Panc1 (cell line): ENCODE measurements at regions not wholly inside any gene's neighbourhood (a gene's known extent, or its start where the extent isn't known, plus 50 kb on each side); places are given as distances from the start of the nearest gene placed in this dataset.

Experiments used
- ATAC-seq: fragments of 200-7000 bp; cut with Tn5 transposase; 2 replicates; pipeline ENCODE4 v1.9.1; 2020; ENCODE audit warnings: mild to moderate bottlenecking, moderate library complexity
- BruUV-seq: library from RNA; stranded (reverse); fragments of 400-500 nt; replicated peaks from 2 replicates; lab custom pipeline; 2021; lab: Mats Ljungman, UMichigan
- CTCF ChIA-PET: fragments of 300-600 bp; sonication (Branson Sonifier 250); formaldehyde crosslinking; loops from one replicate; lab custom pipeline; 2022; ENCODE audit warnings: antibody characterized with exemption; lab: Charles Lee
- POLR2A ChIA-PET: fragments of 300-600 bp; sonication (Branson Sonifier 250); formaldehyde crosslinking; loops from one replicate; lab custom pipeline; 2022; ENCODE audit warnings: antibody characterized with exemption; lab: Charles Lee
- DNase-seq: peaks from one replicate; pipeline ENCODE4 v3.0.0-alpha.2; 2010; ENCODE audit warnings: low read depth, low spot score
- H3K27ac ChIP-seq: 2 replicates; pipeline ENCODE4 v1.5.1; 2011; ENCODE audit warnings: mild to moderate bottlenecking, low read length, inconsistent platforms
- H3K27me3 ChIP-seq: fragments of 200-500 bp; sonication (Bioruptor generic); 2 replicates; pipeline ENCODE4 v1.6.0; 2014; ENCODE audit warnings: low read length, inconsistent platforms; ENCODE audit not compliant: control insufficient read depth, insufficient read depth
- H3K36me3 ChIP-seq: fragments of 200-500 bp; sonication (Bioruptor generic); 2 replicates; pipeline ENCODE4 v1.5.1; 2014; ENCODE audit warnings: inconsistent platforms, mild to moderate bottlenecking, low read length, moderate library complexity; ENCODE audit not compliant: control insufficient read depth, insufficient read depth
- H3K4me1 ChIP-seq: 2 replicates; pipeline ENCODE4 v1.5.1; 2011; ENCODE audit warnings: inconsistent platforms, mild to moderate bottlenecking, low read length, moderate library complexity; ENCODE audit not compliant: control insufficient read depth, insufficient read depth
- H3K4me3 ChIP-seq, 2 experiments: 2 replicates each; pipeline ENCODE4 v1.5.1; 2011 to 2012; ENCODE audit warnings: low read depth in 2 of 2, low read length in 2 of 2, mild to moderate bottlenecking in 2 of 2, inconsistent platforms in 1 of 2, moderate library complexity in 1 of 2
- H3K9me3 ChIP-seq: fragments of 200-500 bp; sonication (Bioruptor generic); 2 replicates; pipeline ENCODE4 v1.5.1; 2014; ENCODE audit warnings: low read depth, mild to moderate bottlenecking, inconsistent platforms, low read length, moderate library complexity; ENCODE audit not compliant: control insufficient read depth, insufficient read depth
- POLR2AphosphoS5 ChIP-seq: IDR thresholded peaks from 2 replicates; pipeline ENCODE4 v1.6.1; 2012; ENCODE audit warnings: mild to moderate bottlenecking, low read depth, low read length, moderate library complexity
- REST ChIP-seq, 2 experiments: IDR thresholded peaks; 2 replicates each; pipeline ENCODE4 v1.6.1; 2011 to 2012; ENCODE audit warnings: low read depth in 2 of 2, control low read depth in 1 of 2, low read length in 1 of 2, mild to moderate bottlenecking in 1 of 2, moderate library complexity in 1 of 2; ENCODE audit not compliant: insufficient read depth in 1 of 2
- SIN3A ChIP-seq: IDR thresholded peaks from 2 replicates; pipeline ENCODE4 v1.6.1; 2012; ENCODE audit warnings: low read depth, mild to moderate bottlenecking, low read length, moderate library complexity, borderline replicate concordance; ENCODE audit not compliant: insufficient read depth
- TCF7L2 ChIP-seq: IDR thresholded peaks from 2 replicates; pipeline ENCODE4 v1.6.1; 2011; ENCODE audit warnings: mild to moderate bottlenecking, low read depth, low read length, inconsistent platforms
- in situ Hi-C: cut with HindIII; loops from 2 replicates; pipeline ENCODE4 v1.10.0; 2016; ENCODE audit warnings: low sequenced_read_pairs, low pct_unique_long_range_greater_than_20kb
- intact Hi-C: fragments of 100-400 bp; cut with micrococcal nuclease; formaldehyde crosslinking; loops from one replicate; pipeline ENCODE4 v1.10.0; 2022; ENCODE audit not compliant: unreplicated experiment
- TF ChIP-seq, protein P1 (sequence below): fragments of 450-650 bp; IDR thresholded peaks from 2 replicates; pipeline ENCODE4 v1.5.1; 2017; ENCODE audit warnings: mild to moderate bottlenecking

DNA sequence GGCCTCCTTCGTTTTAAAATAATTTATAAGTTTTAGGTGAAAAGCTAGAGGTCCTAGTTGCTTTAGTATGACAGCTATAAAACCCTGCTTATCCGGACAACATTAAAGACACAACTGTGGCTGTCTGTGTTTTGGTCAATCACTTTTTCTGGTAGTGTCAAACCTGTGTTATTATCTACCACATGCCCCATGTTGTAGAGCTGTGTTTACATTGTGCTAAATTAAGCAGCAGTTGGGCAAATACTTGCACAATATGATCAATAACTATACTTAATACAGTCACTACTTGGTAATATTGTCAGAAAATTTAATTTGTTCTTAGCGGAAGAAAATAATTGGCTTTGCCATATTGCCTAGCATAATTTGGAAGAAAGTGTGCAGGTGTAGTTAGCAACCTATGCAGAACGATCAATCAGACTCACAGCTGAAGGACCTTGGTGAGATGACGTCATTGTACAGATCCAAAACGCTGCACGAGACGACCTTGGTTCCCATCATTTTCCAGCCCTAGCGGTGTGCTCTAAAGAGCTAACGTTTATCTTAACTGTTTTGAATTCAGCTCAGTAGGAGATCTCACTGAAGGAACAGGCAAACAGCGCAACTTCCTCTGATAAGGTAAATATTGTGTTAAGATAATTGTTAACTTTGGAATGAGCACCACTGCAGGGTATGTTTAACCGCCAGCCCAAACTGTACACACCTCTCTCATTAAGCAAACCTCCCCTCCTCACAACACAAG is 476.6 kb downstream of the IRS2 start:
- Histone ChIP-seq H3K27me3 (no peaks in the 10 kb centered on the region), H3K27ac (no peak overlapping the region), H3K36me3 (no peaks in the 10 kb centered on the region), H3K9me3 (no peaks in the 10 kb centered on the region), H3K4me3 (no peak overlapping the region), H3K4me1 (no peaks in the 10 kb centered on the region)
- TF ChIP-seq, protein P1, sequence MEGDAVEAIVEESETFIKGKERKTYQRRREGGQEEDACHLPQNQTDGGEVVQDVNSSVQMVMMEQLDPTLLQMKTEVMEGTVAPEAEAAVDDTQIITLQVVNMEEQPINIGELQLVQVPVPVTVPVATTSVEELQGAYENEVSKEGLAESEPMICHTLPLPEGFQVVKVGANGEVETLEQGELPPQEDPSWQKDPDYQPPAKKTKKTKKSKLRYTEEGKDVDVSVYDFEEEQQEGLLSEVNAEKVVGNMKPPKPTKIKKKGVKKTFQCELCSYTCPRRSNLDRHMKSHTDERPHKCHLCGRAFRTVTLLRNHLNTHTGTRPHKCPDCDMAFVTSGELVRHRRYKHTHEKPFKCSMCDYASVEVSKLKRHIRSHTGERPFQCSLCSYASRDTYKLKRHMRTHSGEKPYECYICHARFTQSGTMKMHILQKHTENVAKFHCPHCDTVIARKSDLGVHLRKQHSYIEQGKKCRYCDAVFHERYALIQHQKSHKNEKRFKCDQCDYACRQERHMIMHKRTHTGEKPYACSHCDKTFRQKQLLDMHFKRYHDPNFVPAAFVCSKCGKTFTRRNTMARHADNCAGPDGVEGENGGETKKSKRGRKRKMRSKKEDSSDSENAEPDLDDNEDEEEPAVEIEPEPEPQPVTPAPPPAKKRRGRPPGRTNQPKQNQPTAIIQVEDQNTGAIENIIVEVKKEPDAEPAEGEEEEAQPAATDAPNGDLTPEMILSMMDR: no peak
- no peak for TF ChIP-seq SIN3A
- TF ChIP-seq REST (IDR thresholded peaks at IDR 0.05; ENCODE audit: insufficient read depth in 1 of 2, low read depth in 2 of 2, low read length in 1 of 2): no peak
- no peak for TF ChIP-seq TCF7L2
- TF ChIP-seq POLR2AphosphoS5: no peak
- ChIA-PET CTCF (no interaction called here), POLR2A (interaction anchor here (0.6 kb wide), 1 partner anchor 164 kb away, joined by 3 read pairs; no protein-coding TSS in a partner anchor)
- DNase-seq (no peak), ATAC-seq (peak; percentile 38; the same call in 1 of the 2 replicates)
- in situ Hi-C loops: no loop called here
- no TSS peak for BruUV-seq
- intact Hi-C loops: no loop called here

DNA sequence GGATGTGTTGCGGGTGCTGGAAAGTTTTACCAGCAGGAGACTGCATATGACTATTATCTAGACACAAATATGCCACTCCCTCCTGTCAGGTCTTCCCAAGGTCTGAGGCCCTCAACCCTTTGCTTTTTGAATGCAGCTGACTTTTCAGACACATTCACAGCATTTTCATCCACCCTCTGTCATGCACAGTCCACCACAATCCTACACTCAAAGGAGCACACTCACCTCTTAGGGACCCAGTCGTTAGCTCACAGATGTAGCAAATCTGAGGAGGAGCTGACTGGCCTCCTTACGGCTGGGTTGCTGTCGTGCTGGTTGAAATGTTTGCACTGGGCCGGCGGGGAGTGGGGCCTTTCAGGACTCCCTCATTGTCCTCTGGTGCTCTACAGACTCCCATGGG is 479.4 kb downstream of the IRS2 start:
- H3K27me3 ChIP-seq: no peaks in the 10 kb centered on the region
- in situ Hi-C loops: no loop called here
- ATAC-seq (no peak), DNase-seq (no peak)
- ChIA-PET CTCF (no interaction called here), POLR2A (no interaction called here)
- H3K36me3 ChIP-seq: no peaks in the 10 kb centered on the region
- no peaks in the 10 kb centered on the region for H3K9me3 ChIP-seq
- TF ChIP-seq SIN3A: no peak
- TF ChIP-seq REST (IDR thresholded peaks at IDR 0.05; ENCODE audit: insufficient read depth in 1 of 2, low read depth in 2 of 2, low read length in 1 of 2): no peak
- TF ChIP-seq, protein P1: no peak
- TF ChIP-seq POLR2AphosphoS5: no peak
- no peak for TF ChIP-seq TCF7L2
- intact Hi-C loops: no loop called here
- H3K4me1 ChIP-seq: no peaks in the 10 kb centered on the region
- no TSS peak for BruUV-seq
- no peak overlapping the region for H3K27ac ChIP-seq
- H3K4me3 ChIP-seq: no peak overlapping the region
